ENCODE measurements at regions not wholly inside any gene's neighbourhood (a gene's known extent, or its start where the extent isn't known, plus 50 kb on each side); places are given as distances from the start of the nearest gene placed in this dataset.

DNA sequence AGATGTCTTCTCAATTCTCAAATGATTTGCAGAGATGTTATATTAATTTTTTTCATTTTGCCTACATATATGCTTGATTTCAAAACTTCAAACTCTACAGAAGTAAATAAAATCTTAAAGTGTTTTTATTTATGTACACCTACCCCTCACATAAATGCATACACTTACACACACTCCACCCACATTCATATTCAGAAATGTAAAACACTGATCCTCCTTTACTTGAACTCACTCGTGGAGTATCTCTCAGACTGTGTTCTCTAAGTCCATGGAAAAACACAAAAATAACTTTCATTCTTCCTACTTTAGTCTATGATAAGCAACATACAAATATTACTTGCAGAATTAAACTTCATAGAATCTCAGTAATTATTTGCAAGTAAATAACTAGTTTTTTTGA is 209.1 kb upstream of the RBMS1 start:
- no peak for DNase-seq (ENCODE audit: low read depth)
- in situ Hi-C loops (cut with HindIII; ENCODE audit: low sequenced_read_pairs) = no loop called here
- TF ChIP-seq, protein P1, sequence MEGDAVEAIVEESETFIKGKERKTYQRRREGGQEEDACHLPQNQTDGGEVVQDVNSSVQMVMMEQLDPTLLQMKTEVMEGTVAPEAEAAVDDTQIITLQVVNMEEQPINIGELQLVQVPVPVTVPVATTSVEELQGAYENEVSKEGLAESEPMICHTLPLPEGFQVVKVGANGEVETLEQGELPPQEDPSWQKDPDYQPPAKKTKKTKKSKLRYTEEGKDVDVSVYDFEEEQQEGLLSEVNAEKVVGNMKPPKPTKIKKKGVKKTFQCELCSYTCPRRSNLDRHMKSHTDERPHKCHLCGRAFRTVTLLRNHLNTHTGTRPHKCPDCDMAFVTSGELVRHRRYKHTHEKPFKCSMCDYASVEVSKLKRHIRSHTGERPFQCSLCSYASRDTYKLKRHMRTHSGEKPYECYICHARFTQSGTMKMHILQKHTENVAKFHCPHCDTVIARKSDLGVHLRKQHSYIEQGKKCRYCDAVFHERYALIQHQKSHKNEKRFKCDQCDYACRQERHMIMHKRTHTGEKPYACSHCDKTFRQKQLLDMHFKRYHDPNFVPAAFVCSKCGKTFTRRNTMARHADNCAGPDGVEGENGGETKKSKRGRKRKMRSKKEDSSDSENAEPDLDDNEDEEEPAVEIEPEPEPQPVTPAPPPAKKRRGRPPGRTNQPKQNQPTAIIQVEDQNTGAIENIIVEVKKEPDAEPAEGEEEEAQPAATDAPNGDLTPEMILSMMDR (IDR thresholded peaks at IDR 0.05; ENCODE audit: low read depth, low read length, missing control alignments) = no peak
- no peak overlapping the region for H3K4me3 ChIP-seq (ENCODE audit: low read depth, low read length)

DNA sequence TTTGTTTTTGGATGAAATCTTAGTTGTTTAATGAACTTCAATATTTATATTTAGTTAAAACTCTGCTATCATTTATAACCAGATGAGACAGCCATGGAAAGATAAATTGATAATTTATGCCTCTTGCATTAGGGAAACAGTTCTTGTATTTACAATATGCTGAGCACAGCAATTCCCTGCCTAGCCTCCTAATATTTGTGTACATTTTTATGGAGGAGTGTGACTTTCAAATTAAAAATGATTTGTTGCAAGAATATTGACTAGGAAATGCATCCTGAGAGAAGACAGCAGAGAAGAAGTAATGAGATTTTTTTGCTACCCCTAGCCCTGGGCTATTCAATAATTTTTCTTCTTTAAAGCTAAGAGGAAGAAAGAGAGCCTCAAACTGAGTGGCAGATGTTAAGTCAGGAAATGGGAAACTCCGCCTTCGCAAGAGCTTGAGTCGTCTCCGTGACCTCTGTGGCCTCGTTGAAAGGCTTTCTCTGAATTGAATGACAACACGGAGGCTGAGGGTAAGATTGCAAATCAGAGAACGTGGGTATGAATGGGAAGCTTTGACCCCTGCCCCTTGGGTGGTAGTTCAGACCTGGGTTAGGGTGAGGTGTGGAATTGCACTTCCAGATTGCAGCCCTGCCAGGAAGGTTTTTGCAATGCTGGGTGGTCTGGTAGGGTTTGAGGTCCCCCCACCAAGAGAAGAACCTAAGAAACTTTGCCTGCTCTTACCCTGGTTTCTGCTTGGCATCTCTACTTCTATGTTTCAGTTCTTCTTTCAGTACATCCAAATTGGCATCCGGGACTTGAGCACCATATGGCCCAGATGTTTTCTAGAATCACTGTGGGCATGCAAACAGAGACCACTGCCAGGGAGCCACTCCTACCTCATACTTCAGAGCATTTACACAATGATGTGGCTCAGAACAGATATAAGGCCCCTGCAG is 210.3 kb upstream of the RBMS1 start:
- TF ChIP-seq, protein P1 (IDR thresholded peaks at IDR 0.05; ENCODE audit: low read depth, low read length, missing control alignments) = no peak
- in situ Hi-C loops (cut with HindIII; ENCODE audit: low sequenced_read_pairs) = no loop called here
- DNase-seq (ENCODE audit: low read depth) = no peak
- no peak overlapping the region for H3K4me3 ChIP-seq (ENCODE audit: low read depth, low read length)

DNA sequence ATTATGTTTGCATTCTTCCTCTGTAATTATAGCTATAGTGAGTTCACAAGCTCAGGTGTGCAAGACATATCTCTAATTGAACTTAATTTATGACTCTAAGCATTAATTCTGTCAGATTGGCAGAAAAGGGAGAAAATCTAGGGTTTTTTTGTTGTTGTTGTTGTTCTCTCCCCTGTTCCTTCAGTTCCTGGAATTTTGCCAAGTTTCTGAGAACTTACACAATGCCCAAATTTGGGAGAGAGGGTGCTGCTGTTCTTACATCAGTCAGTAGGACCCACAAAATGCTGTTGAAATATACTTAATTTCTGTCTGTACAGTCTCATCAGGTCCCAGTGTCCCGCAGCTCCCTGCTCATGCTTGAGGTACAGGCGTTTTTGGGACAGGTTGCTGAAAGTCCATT is 221.8 kb upstream of the RBMS1 start:
- no peak overlapping the region for H3K4me3 ChIP-seq (ENCODE audit: low read depth, low read length)
- in situ Hi-C loops (cut with HindIII; ENCODE audit: low sequenced_read_pairs) = no loop called here
- TF ChIP-seq, protein P1 (IDR thresholded peaks at IDR 0.05; ENCODE audit: low read depth, low read length, missing control alignments) = no peak
- DNase-seq (ENCODE audit: low read depth) = no peak

DNA sequence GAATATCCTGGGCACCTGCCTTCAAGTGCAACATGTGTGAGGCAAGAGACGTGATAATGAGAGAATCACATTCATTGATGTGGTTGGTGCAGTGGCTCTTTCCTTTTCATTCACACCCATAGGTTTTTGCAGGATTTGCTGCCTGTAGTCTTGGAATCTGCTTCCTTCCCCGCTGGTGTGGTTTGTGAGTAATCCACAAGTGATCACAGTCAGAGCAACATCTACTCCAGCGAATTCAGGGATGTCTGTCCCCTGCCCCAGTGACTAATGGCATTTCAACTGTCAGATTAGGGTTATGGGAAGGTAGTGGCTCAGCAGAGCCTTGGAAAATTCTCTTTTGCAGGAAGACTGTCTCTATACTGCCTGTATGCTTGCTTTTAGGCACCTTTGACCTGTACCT is 225.5 kb upstream of the RBMS1 start:
- TF ChIP-seq, protein P1 (IDR thresholded peaks at IDR 0.05; ENCODE audit: low read depth, low read length, missing control alignments) = no peak
- peak; percentile 40 for DNase-seq (ENCODE audit: low read depth)
- no peak overlapping the region for H3K4me3 ChIP-seq (ENCODE audit: low read depth, low read length)
- in situ Hi-C loops (cut with HindIII; ENCODE audit: low sequenced_read_pairs) = no loop called here

DNA sequence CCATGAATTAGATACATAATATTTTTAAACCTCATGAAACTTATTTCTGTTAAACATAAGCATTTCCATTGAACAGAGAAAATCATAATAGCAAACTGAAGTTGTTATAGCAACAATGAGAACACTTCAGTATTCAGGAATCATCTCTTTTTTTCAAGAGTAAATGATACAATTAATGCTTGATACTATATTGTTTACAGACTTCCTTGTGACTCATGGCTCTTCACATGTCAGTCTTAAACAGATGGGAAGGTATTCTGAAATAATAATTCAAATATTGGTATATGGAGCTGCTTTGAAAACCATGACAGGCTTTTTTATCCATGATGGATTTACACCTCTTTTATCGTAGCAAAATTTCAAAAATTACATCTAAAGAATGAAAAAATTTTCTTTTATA is 226.5 kb upstream of the RBMS1 start:
- TF ChIP-seq, protein P1 (IDR thresholded peaks at IDR 0.05; ENCODE audit: low read depth, low read length, missing control alignments) = no peak
- DNase-seq (ENCODE audit: low read depth) = no peak
- in situ Hi-C loops (cut with HindIII; ENCODE audit: low sequenced_read_pairs) = no loop called here
- no peak overlapping the region for H3K4me3 ChIP-seq (ENCODE audit: low read depth, low read length)

DNA sequence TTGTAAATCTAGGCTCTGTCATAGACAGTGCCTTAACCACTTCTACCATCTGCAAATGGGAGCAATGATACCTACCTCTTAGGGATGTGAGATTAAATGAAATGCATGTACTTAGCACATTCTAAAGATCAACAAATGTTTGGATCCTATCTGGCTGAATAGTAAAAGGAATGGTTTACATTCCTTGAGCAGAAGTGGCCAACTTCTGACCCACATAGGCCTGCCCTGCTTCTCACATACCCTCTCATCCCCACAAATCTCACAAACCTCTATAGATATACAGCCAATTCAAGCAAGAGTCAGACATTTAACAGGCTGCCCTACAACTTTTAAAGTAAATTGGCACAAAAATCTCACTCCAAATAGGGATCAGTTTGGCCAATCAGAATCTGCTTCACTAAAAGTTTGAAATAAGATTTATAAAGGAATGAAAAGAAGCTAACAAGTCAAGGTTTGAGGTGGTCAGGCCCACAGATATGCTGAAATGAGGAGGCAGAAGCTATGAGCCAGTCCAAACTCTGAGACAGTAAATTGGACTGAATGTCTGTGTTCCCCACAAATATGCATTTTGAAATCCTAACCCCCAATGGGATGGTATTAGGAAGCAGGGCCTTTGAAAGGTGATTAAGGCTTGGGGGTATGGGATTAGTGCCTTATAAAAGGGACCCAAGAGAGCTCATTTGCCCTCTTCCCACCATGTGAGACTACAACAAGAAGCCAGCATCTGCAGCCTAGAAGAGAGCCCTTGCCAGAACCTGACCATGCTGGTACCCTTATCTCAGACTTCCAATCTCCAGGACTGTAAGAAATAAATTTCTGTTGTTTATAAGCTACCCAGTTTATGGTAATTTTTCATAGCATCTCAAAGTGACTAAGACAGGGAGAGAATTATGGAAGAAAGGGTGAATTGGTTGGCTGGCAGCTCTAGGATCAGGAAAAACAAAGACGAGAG is 227.8 kb upstream of the RBMS1 start:
- H3K4me3 ChIP-seq (ENCODE audit: low read depth, low read length) = no peak overlapping the region
- no peak for DNase-seq (ENCODE audit: low read depth)
- TF ChIP-seq, protein P1 (IDR thresholded peaks at IDR 0.05; ENCODE audit: low read depth, low read length, missing control alignments) = no peak
- in situ Hi-C loops (cut with HindIII; ENCODE audit: low sequenced_read_pairs) = no loop called here

All from astrocyte of the cerebellum (primary cell).